H1 (cell line): ENCODE measurements at regions not wholly inside any gene's neighbourhood (a gene's known extent, or its start where the extent isn't known, plus 50 kb on each side); places are given as distances from the start of the nearest gene placed in this dataset.

Experiments
- CREB1 ChIP-seq: IDR thresholded peaks from 2 replicates; pipeline ENCODE4 v1.6.1; 2012; ENCODE audit warnings: inconsistent platforms
- NANOG ChIP-seq: IDR thresholded peaks from 2 replicates; pipeline ENCODE4 v1.6.1; 2011; ENCODE audit warnings: low read length, low read depth, mild to moderate bottlenecking, inconsistent platforms; ENCODE audit not compliant: insufficient read depth, poor library complexity, severe bottlenecking
- RFX5 ChIP-seq: IDR thresholded peaks from 2 replicates; pipeline ENCODE4 v1.6.1; 2011; ENCODE audit warnings: low read depth, low read length, improper control_type of control experiment, borderline replicate concordance

DNA sequence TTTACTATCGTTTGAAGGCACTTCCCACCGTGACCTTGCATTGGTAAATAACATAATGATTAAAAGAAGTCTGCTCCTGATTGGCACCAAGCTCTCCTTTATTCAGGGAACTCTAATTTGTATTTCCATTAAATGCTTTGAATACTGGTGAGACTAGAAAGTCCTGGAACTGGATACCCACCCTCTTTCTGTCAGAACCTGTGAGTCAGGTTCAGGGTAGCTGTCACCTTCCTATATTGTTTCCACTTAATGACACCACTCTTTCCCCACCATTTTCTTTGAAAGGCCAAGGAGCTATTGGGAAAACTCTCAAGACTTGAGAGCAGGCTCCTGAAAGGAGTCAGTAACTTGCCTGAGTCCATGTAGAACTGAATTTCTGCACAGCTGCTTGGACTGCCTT, 55.9 kb upstream of the RASSF6 start (continued):
- TF ChIP-seq CREB1 (no peak), RFX5 (no peak), NANOG (no peak)
